Stimulated activated CD8-positive, alpha-beta memory T cell treated with anti-CD3 and anti-CD28 coated beads, Interleukin-15, amount 100 ng/mL, for 1 hour (primary cell): ENCODE measurements at regions not wholly inside any gene's neighbourhood (a gene's known extent, or its start where the extent isn't known, plus 50 kb on each side); places are given as distances from the start of the nearest gene placed in this dataset.
"Not testable (repeated sequence)": the region's sequence is repeated elsewhere in the genome, so short reads cannot be mapped to it uniquely, and the experiment has no call there.

ENCODE experiments used
- DNase-seq: peaks from one replicate; pipeline ENCODE4 v3.0.0-alpha.2; 2020; ENCODE audit warnings: low read depth

DNA sequence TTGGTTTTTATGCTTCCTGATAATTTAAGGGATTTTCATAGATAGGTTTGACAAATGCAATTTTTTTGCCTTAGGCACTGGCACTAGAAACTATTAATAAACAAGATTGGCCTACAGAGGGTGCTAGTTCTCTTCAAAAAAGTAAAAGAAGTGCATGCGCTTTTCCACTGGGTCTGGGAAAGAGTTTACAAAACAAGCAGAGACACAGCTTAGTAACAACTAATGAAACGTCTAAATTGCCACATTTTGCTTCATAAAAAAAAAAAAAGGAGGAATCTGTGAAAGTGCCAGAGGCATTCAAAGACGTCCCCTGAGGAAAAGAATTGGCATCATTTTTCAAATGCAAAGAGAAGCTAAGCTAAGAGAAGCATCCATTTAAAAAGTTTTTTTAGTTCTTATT, 58.3 kb upstream of the EEA1 start:
- DNase-seq: no peak

DNA sequence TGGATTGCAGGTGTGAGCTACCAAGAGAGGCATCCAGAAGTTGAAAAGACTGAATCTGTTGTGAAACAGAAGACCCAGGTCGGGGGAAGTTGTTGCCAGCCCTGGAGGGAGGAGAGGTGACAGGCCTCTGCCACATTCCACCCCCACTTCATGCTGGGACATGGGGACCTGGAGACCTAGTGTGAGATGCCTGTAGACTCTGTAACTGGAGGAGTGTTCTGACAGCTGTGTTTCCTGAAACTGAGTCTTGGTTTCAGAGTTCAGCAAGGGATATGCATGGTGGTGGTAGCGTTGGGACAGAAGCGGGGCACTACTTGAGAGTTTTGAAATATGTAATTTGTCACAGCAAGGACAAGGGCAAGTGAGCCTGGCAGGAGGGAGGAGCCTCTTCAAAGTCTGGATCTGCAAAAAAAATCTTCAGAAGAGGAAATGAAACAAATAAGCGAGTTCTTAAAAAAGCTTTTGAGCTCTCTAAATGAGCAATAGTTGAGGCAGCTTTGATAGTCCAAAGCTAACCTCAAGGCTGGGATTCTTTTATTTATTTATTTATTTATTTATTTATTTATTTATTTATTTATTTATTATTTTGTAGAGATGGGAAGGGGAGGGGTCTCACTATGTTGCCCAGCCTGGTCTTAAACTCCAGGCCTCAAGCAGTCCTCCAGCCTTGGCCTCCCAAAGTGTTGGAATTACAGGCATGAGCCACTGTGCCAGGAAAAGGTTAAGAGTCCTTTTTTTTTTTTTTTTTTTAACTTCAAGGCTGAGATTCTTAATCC, 58.9 kb upstream of the EEA1 start:
- DNase-seq: no peak

DNA sequence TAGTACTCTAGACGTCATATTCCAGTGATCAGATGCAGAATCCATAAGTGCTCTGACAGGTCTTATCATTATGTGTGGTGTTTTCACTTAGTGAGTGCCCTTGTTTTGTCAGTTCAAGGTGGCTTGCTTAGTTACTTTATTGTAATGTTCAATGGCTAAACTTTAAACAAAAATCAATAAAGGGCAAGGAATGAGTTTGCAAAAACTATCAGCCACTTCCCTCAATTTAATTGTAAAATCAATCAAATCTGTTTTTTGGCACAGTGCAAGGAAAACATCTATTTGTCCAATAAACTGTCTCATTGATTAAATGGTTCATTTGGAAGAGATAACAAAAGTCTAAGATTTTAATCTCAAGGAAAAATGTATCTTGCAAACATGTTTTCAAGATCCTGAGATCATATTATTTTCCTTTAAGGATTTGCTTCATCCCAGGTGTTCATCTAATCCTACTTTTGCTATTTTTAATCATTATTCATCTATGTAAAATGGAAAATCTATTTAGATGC, 59.6 kb upstream of the EEA1 start:
- DNase-seq: no peak

DNA sequence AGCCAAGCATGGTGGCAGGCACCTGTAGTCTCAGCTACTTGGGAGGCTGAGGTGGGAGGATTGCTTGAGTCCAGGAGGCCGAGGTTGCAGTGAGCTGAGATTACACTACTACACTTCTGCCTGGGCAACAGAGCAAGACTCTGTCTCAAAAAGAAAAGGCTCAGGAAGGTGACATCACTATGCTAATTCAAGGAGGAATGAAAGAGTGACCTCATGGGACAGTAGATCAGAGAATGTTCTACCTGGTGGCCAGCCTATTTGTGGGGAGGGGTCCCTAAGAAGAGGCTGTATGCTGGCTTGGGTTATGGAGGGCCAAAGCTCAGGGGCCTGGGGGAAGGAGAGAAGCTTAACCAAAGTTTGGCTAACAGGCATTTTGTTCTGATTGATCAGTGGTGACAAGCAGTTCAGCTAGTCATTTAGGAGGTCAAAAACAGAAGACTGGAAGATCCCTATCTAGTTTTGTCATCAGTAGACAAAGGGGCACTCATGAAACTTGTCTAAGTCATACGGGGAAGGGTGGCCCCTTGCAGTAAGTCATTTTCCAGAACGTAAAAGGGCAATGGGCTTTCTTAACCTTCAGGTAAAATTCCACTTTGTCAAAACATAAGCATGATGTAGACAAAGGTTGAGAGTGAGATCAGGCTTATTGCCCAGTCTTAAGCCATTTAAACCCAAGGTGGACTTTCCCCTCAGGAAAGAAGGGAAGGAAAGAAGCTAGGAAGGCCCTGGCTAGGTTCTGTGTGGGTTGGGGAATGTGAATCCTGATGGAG, 60.8 kb upstream of the EEA1 start:
- no peak for DNase-seq

DNA sequence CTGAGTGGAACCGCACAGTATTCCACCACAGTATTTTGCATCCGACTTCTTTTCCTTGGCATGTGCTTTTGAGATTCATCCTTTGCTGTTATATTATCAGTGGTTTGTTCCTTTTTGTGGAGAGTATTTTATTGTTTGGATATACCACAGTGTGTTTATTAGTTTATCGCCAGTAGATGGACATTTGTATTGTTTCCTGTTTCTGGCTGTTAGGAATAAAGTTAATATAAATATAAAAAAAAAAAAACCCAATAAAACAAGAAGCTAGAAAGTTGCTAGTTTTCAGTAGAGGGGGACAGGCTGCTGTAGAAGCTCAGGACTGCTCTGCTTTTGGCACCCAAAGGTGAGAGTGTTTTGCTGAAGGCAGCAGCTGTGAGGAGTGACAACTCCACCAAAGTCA, 62.0 kb upstream of the EEA1 start:
- DNase-seq: no peak

DNA sequence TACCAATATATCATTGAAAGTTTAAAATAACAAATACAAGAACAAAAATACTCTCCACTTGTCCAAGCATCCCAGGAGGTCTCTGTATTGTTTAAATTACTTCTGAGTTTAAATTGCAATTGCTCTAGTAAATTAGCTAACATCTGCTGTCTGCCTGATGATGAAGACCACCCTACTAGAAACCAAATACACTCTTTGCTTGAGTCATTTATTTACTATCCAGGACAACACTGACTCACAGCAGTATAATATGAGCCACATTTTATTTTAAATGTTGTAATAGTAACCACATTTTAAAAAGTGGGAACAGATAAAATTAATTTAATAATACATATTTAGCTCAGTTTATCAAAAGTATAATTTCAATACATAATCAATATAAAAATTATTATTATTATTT, 62.9 kb upstream of the EEA1 start:
- DNase-seq: no peak

DNA sequence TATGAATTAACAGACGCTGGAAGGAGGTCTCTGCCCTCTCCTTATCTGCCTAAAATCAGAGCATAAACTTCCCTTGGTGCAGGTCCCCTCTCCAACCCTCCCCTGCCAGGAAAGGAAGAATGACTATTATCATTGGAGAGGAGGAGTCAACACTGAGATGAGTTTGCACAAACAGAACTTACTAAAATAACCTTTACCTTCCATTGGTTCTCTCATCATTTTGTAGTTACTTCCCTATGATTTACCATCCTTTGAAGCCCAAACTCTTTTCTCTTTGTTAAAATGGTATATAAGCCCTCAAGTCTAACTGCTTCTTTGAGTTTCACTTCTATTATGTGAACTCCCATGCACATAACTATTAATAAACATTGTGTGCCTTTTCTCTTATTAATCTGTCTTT, 64.2 kb upstream of the EEA1 start:
- no peak for DNase-seq

DNA sequence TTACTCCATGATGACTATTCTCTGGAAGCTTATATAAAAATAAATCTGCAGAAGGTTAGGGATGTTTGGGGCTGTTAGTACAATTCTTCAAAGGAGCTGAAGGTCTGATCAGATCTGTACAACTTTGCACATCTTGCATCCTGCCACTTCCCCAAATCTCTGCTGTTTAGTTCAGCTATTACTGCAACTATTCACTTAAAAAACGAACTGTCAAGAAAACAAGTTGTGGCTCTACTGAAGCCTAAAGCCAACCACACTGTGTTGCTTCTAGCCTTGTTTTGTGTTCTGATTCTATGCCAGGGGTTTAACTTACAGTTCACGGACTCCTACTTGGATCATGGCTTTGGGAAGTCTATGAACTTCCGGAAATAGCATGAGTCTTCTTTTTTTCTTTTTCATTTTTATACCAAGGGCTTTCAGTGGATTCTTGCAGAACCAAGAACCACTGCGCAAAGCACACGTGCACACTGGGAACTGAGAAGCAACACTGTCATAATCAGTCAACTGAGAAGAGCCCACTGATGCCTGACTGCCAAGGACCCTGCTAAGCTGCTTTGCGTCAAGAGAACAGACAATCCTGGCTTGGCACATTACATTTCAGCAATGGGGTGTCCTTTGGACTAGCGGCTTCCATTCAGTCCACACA, 66.3 kb upstream of the EEA1 start:
- no peak for DNase-seq

DNA sequence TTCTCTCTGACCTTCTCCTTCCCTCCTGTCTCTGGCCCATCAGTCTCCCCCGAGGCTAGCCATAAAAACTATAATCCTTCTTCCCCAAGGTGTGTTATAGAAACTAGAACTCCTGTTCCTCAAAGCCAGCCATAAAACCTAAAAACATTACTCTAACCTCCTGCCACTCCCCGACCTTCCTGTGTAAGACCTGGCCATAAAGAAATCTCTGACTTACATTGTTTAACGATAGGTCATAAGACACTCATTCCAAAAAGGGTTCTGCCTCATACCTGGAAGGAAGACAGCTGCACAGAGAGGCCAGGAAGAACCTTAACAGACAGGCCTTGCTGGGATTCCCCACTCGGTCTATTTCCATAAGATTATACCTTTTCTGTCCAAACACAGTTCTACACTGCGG, 70.9 kb upstream of the EEA1 start:
- DNase-seq: no peak

DNA sequence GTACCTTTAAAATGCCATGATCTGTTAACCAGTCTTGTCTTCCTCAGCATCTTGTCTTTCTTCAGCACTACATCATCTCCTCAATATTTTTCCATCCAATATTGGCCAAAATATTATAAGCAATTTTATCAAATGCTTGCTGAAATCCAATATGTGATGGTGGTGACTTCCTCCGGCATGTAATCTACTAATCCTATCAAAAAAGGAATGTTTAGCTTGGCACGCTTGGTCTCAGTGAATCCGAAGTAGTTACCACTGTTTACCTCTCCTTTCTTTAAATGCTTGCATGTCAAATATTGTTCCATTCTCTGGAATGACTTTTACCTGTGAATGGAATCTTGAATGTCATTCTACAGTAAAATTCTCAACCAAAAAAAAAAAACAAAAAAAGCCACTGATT, 72.3 kb upstream of the EEA1 start:
- no peak for DNase-seq

DNA sequence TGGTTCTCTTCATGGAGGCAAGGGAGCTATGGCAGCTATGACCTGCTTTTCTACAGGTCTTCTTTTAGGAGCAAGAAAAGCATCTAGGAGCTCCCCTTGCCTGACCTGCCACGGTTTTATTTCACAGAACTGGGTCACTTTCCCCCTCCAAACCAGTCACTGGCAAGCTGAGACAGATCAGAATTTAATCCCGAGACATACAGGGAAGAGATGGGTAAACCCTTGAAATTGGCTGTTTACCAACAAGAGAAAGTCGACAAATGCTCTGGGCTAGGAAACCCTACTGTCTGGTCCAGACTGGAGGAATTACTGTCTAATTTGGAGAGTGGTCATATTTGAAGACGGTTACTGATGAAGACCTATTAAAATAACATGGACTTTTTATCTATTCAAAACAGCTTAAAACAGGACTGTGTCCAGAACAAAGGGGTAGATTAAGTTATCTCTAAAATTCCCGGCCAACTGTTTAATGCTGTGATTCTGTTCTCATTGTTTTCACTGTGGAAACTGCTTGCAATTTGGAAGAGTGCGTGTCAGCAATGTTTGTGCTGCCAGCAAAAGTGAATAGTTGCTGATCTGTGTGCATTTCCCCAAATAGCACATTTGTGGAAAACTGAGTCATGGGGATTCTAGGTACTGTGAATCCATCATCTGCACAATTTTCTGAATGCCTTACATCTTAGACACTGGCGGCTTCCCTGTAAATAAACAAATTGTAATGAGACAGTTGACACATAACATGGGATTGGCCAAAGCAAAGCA, 73.4 kb upstream of the EEA1 start:
- DNase-seq: no peak

DNA sequence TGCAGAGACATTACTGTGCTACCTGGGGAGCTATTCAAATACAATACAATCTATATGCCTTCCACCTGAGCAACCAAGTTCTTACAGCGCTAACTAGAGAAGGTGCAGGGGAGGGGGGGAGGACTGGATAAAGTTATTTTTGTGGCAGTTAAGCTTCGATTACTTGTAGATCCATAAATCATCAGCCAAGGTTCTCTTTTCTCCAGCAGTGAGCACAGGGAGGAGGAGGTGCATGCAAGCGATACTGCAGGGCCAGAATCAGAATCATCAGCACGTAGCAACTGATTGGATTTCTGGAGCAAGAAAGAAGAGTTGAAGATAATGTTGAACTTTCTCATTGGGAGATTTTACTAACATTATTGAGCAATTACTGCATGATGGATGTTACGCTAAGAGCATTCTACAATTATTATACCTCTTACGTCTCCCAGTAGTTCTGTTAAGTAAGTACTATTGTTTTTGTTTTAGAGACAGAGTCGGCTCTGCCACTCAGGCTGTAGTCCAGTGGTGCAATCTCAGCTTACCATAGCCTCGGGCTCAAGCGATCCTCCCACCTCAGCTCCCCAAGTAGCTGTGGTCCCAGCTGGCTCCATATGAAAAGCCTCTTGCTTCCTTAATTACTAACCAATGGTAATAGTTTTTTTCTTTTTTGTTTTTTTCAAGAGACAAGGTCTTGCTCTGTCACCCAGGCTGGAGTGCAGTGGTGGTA, 74.6 kb upstream of the EEA1 start:
- no peak for DNase-seq

DNA sequence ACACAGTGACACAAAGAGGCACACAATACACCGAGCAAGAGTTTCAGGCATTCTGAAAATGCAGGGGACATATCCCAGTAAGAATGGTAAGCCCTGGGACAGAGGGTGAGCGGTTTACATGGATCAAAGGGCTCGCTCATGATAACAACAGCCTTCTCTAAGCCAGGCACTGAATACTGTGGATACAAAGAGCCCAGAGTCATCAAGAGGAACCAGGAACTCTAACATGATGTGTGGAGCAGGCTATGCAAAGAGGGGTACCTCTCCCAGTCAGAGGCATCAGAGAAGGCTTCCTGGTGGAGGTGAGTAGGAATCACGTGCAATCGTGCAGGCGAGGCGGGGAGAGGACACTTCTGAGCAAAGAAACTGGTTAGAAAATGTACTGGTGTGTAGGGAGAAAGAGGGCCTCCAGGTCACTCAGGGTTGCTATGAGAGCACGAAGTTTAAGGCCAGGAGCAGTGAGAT, 76.9 kb upstream of the EEA1 start:
- no peak for DNase-seq

DNA sequence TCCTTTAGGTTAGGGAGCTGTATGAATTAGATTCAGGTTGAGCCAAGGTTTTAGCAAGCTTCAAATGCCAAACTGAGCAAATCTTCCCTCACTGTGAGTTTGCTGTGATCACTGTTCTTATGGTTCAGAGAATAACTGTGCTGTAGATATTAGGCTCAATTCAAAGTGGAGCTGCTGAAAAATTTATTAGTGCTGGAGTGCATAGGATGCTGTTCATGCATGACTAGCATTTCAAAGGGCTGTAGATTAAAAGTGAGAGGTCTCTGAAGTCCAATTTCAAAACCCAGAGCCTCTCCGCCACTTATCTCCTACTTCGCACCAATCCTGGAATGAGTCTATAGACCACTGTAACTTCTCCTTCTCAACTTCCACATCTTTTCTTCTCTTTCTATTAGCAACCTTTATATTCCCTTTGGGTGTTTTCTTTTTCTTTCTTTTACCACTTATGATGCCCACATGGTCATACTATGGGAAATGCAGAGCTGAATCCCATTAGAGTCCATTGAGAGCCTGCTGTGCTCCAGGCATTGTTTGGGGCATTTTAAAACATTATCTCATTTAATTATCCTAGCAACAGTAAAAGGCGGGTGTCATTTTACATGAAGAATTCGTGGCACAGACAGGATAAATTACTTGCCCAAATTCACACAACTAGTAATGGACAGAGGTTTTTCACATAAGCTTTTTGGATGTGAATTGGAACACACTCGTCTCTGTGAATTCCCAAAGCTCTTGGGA, 77.5 kb upstream of the EEA1 start:
- no peak for DNase-seq

DNA sequence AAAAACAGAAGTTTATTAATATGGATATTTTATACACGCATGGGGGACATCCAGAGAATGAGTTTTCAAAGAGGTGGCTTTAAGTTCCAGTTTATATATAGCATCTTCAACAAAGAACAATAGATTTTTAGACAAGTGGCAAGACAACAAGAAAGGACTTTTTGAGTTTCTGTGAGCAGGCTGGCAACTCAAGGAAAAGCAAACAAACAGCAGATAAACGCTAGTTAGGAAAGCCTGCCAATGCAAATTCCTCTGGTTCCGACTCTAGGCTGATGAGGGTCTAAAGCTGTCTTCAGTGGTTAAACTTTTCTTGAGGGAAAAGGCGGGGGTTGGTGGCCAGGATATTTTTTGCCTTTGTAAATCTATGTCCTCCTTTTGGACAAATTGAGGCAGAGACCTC, 78.4 kb upstream of the EEA1 start:
- DNase-seq: no peak

DNA sequence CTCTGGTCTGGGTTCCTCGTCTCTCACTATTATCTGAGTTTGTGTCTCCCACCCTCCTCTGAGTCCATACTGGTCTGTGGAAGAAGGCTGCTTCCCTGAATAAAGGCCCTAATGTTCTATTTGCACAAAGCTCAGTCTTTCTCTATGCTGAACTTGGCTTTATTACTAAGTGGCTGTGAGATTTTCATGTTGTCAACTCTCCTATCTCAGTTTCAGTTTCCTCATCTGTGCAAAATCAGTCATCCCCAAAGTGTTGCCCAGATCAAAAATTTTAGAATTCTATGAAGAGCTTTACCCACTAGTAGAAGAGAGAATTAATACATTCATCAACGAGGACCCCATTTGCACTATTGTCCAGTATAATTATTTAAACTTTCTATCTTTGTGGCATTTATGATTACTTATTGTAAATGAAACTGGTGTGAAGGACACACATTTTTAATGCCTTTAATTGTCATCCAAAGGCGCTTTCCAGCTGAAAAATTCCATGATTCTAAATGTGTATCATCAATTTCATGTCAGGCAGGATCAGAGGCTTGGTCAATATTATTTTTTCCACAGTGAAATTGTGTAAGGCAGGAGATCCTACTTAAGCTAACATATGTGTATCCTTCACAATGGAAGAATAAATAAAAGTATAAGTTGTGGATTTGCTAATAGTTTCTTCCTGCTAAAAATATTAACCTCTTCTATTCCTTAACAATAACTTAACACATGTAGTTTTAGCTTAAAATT, 79.1 kb upstream of the EEA1 start:
- no peak for DNase-seq

DNA sequence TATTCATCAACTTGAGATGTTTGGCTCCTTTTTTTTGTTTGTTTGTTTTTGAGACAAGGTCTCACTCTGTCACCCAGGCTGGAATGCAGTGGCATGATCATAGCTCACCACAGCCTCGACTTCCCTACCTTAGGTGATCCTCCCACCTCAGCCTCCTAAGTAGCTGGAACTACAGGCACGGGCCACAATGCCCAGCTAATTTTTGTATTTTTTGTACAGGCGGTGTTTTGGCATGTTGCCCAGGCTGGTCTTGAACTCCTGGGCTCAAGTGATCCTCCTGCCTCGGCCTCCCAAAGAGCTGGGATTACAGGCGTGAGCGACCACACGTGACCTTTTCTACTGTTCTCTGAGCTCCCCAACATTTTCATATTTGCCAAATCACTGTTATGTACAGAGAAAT, 79.8 kb upstream of the EEA1 start:
- DNase-seq: not testable (repeated sequence)

DNA sequence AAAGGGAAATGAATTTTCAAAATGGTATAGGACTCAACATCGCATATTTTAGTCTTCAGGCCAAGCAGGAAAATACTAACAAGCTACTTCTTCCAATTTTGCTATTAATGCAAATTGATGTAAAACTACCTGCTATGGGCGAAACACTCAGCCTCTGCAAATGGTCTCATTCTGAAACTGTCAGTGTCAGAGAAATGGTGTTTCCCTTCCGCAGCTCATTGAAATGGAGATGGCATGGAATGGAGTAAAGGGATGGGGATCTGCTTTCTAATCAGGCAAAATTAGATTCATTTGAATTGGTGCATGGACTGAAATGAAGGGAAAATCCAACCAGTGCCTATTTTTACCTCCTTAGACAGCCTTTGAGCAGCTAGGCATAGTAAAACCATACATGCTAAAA, 80.4 kb upstream of the EEA1 start:
- no peak for DNase-seq

DNA sequence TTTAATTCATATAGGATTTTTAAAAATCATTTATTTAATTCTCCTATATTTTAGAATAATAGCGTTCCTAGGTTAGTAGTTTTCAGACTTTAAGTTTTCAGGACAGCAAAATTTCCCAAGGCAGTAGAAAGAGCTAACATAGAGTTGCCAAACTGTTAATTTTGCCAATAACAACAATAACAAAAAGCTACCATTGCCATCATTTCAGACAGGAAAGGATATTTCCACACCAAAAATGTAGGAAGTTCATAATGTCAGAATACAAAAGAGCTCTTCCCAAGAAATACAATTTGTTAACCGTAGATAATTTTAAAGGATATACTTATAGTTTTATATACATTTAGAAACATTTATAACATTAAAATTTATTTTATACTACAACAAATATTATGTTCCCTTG, 81.4 kb upstream of the EEA1 start:
- no peak for DNase-seq

DNA sequence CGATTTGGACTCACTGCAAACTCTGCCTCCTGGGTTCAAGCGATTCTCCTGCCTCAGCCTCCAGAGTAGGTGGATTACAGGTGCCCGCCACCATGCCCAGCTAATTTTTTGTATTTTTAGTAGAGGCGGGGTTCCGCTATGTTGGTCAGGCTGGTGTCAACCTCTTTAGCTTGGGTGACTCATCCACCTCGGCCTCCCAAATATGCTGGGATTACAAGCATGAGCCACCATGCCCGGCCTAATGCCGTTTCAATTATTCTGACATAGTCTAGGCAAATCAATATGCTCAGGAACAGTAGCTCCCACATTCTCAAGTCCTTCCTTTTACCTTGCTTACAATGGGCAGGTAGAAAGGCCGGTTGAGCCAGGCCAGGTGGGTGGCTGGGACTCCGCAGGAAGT, 82.0 kb upstream of the EEA1 start:
- no peak for DNase-seq
